Glomerular endothelial cell (primary cell): ENCODE measurements at regions not wholly inside any gene's neighbourhood (a gene's known extent, or its start where the extent isn't known, plus 50 kb on each side); places are given as distances from the start of the nearest gene placed in this dataset.
"Not testable (repeated sequence)": the region's sequence is repeated elsewhere in the genome, so short reads cannot be mapped to it uniquely, and the experiment has no call there.

Experiments used
- DNase-seq: peaks from one replicate; pipeline ENCODE4 v3.0.0-alpha.2; 2011; ENCODE audit warnings: low read depth, low spot score; ENCODE audit errors: extremely low read depth

- DNase-seq, result not testable (repeated sequence)
These were observed 385.6 kb downstream of the SPATA31A6 start for GRCh38 chr9:42568942-42569556.

GRCh38 chr9:42577851-42578250, 394.4 kb downstream of the SPATA31A6 start:
- not testable (repeated sequence) for DNase-seq
